HG03520 (cell line): ENCODE measurements at regions not wholly inside any gene's neighbourhood (a gene's known extent, or its start where the extent isn't known, plus 50 kb on each side); places are given as distances from the start of the nearest gene placed in this dataset.
A peak's percentile ranks its signal among the peaks of the same experiment; 100 is the strongest.
"Not testable (repeated sequence)": the region's sequence is repeated elsewhere in the genome, so short reads cannot be mapped to it uniquely, and the experiment has no call there.

Experiments
- ATAC-seq: cut with Tn5 transposase; IDR thresholded peaks from one replicate; pipeline ENCODE4 v1.9.1; 2021; ENCODE audit warnings: mild to moderate bottlenecking, moderate library complexity; ENCODE audit not compliant: unreplicated experiment

- ATAC-seq = no peak
Measured at GRCh38 chr9:119677811-119678505, 308.7 kb upstream of the BRINP1 start.

DNA sequence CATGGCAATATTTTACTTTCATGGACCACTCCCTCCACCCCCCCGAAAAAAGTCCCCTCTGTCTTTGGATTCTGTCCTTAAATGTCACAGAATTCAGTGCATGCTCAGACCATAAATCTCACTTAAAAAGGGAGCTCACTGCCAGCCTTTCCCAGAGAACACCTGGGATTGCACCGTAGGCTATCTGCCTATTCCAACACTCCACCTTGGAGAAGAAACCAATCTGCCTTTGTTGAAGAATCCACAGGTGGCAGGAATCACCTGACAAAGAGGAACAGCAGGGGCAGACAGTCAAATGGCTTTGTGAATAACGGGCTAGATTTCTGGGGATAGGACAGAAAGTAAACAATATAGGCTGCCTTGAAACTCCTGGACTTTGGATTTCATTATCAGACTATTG is 306.7 kb upstream of the BRINP1 start:
- no peak for ATAC-seq

GRCh38 chr9:119672763-119673162 is 303.5 kb upstream of the BRINP1 start:
- not testable (repeated sequence) for ATAC-seq

DNA sequence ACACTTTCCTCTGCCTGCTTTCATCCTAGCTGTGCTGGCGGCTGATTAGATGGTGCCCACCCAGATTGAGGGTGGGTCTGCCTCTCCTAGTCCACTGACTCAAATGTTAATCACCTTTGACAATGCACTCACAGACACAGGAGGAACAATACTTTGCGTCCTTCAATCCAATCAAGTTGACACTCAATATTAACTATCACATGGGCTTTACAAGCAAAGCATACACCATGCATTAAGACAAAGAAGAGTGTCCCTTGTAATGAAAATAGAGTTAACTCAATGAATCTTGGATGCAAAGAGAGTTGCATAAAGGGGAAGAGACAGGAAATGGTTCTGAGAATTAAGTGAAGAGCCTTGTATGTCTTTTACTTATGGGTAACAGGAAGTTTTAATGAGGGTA is 298.7 kb upstream of the BRINP1 start:
- ATAC-seq = no peak

DNA sequence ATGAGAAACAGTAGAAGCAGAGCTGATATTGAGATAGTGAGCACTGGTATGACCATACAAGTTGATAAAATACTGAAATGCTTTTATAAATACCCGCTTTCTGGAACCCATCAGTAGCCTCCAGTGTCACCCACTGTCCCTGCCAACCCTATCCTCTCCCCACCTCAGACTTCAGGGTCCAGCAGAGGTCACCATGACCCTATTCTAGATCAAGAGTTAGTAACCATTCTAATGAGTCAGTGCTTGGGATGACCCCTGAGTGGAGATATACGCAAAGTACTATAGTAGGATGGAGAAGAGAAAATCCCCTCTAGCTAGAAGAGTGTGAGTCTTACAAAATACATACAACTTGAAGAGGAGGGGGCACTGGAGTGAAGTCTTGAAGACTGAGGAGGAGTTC is 297.9 kb upstream of the BRINP1 start:
- no peak for ATAC-seq

DNA sequence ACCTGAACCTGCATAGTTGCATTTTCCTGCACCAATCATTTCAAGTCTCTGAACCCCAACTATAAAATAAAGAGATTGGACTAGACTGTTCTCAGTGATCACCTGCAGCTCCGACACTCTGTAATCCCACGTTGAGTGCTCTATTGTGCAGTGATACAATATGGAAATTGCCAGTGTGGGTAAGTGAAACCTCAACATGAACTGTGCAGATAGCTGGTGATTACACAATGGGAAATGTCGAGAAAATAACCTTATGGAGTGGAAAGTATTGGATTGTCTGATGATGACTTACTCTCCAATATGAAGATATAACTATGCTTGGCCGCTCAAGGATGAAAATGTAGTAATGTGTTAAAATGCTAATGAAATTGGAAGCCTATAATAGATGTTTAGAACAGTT is 293.1 kb upstream of the BRINP1 start:
- ATAC-seq = no peak

GRCh38 chr9:119652931-119653330 is 283.7 kb upstream of the BRINP1 start:
- no peak for ATAC-seq

- ATAC-seq = no peak
Measured at GRCh38 chr9:119649205-119649604, 280.0 kb upstream of the BRINP1 start.

DNA sequence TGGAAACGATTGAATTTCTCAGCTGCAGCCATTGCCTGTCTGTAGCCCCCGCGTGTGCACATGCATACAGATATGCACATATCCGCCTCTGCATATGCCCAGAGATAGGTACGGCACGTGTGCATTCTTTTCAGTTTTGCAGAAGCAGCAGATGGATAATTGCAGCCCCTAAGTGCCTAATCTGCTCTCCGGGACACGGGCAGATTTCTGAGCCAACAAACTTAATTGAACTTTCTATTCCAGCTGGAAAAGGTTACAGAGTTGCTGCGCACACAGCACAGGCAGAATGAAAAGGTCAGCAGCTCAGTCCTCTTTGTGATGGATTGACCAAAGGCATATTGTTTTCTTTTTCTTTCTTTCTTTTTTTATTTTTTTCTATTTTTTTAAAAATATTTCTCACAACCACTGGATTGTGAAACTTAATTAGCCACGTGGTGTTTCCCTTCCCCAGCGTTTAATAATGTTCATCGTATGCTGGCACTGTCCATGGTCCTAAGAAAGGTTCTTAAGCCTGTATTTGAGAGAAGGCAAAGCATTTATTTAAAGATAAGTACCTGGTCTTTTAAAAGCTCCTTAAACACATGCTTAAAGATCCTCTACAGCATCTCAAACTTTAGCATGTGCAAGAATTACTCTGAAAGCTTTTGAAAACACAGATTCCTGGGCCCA is 270.2 kb upstream of the BRINP1 start:
- ATAC-seq = no peak

DNA sequence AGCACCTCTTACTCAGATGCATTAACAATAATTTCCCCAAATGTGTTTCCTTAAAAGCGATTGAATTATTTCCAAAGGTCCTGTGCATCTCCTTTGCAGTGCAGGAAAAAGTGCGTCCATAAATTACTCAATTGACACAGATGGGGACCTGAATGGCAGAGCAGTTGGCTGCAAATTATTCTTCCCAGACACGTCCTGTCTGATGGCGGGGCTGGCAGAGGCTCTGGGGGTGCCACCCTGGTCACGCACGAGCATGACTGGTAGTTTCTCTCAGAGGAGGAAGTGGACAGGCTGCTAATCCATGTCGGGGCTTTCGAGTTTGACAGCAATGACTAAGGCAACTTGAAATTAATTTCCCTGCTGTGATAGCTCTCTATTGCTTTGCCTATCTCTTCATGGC is 264.8 kb upstream of the BRINP1 start:
- no peak for ATAC-seq

GRCh38 chr9:119611565-119611964 is 242.3 kb upstream of the BRINP1 start:
- ATAC-seq = no peak

- no peak for ATAC-seq
Measured at GRCh38 chr9:119609277-119609971, 240.2 kb upstream of the BRINP1 start.

DNA sequence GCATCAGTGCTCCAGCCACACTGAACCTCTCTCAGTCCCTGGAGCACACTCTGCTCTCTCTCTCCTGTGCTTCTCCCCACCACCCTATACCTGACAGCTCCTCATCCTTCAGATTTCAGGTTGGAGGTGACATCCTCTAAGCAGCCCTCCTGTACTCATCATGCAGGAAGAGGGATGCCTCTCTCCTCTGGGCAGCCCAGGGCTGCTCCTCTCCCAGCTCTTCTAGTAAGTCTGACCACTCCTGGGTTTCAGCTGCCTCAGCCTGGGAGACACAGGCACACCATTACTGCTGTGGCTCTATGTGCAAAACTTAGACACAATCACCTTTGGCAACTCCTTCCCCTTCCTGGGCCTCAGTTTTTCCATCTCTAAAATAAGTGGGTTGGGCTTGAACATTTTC is 232.4 kb upstream of the BRINP1 start:
- ATAC-seq = no peak

GRCh38 chr9:119597499-119597898 is 228.3 kb upstream of the BRINP1 start:
- ATAC-seq = no peak

DNA sequence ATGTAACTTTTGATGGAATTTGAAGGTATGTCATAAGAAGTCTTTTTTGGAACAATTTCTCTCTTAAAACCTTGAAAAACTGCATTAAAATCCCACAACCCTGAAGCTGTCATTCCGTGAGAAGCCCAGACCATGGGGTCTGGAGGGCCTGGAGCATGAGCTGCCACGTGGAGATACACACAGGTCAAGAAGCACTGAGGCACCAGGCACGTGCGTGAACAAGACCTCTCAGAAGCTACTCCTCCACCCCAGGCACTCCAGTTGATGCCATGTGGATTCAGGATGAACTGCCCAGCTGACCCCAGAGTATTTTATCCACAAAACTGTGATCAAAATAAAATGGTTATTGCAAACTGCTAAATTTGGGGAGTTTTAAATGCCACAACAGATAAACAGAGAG is 227.5 kb upstream of the BRINP1 start:
- ATAC-seq = no peak

- ATAC-seq = no peak
Measured at GRCh38 chr9:119588874-119589744, 219.9 kb upstream of the BRINP1 start.

GRCh38 chr9:119577881-119578280 is 208.6 kb upstream of the BRINP1 start:
- ATAC-seq = no peak

GRCh38 chr9:119559986-119560385 is 190.8 kb upstream of the BRINP1 start:
- ATAC-seq = no peak

GRCh38 chr9:119559056-119559455 is 189.8 kb upstream of the BRINP1 start:
- ATAC-seq = no peak

GRCh38 chr9:119556129-119556875 is 187.1 kb upstream of the BRINP1 start:
- ATAC-seq = peak; percentile 97
